KMS-11 (cell line): ENCODE measurements at regions not wholly inside any gene's neighbourhood (a gene's known extent, or its start where the extent isn't known, plus 50 kb on each side); places are given as distances from the start of the nearest gene placed in this dataset.

ENCODE experiments used
- H2AFZ ChIP-seq: fragments of 200-600 bp; sonication (generic); 2 replicates; pipeline ENCODE4 v1.6.1; 2016; ENCODE audit warnings: antibody characterized with exemption, mixed run types, low read depth
- H3K27ac ChIP-seq: fragments of 200-600 bp; sonication (generic); 2 replicates; pipeline ENCODE4 v1.6.1; 2016; ENCODE audit warnings: mild to moderate bottlenecking, mixed run types
- H3K27me3 ChIP-seq: fragments of 200-600 bp; sonication (generic); 2 replicates; pipeline ENCODE4 v1.6.1; 2017; ENCODE audit warnings: mild to moderate bottlenecking, low read depth, mixed run types, moderate library complexity; ENCODE audit not compliant: insufficient read depth
- H3K36me3 ChIP-seq: fragments of 200-600 bp; sonication (generic); 2 replicates; pipeline ENCODE4 v1.6.1; 2017; ENCODE audit warnings: mild to moderate bottlenecking, mixed run types; ENCODE audit not compliant: insufficient read depth
- H3K4me1 ChIP-seq: fragments of 200-600 bp; sonication (generic); 2 replicates; pipeline ENCODE4 v1.6.1; 2016; ENCODE audit warnings: mild to moderate bottlenecking, low read depth, mixed run types; ENCODE audit not compliant: poor library complexity, severe bottlenecking
- H3K4me2 ChIP-seq: fragments of 200-600 bp; sonication (generic); 2 replicates; pipeline ENCODE4 v1.7.0; 2016; ENCODE audit warnings: mild to moderate bottlenecking, mixed run types
- H3K4me3 ChIP-seq: fragments of 200-600 bp; sonication (generic); IDR thresholded peaks from 2 replicates; pipeline ENCODE4 v1.6.1; 2017; ENCODE audit warnings: low read depth, low read length, mixed read lengths; ENCODE audit not compliant: insufficient read depth
- H3K79me2 ChIP-seq: fragments of 200-600 bp; sonication (generic); 2 replicates; pipeline ENCODE4 v1.6.1; 2016; ENCODE audit warnings: low read depth, mixed run types; ENCODE audit not compliant: insufficient read depth
- H3K9ac ChIP-seq: fragments of 200-600 bp; sonication (generic); 2 replicates; pipeline ENCODE4 v1.6.1; 2016; ENCODE audit warnings: mild to moderate bottlenecking, mixed run types
- H4K20me1 ChIP-seq: fragments of 200-600 bp; sonication (generic); 2 replicates; pipeline ENCODE4 v1.6.1; 2016; ENCODE audit warnings: mild to moderate bottlenecking, mixed run types; ENCODE audit not compliant: insufficient read depth
- CTCF ChIP-seq: fragments of 200-600 bp; sonication (generic); conservative IDR thresholded peaks from 2 replicates; pipeline ENCODE4 v1.6.1; 2017; ENCODE audit warnings: low read depth, mild to moderate bottlenecking, antibody characterized with exemption, low read length, moderate library complexity, mixed read lengths

GRCh38 chr1:234941321-234942011 is 187.2 kb downstream of the TOMM20 start:
- Histone ChIP-seq H3K79me2 (no peaks in the 10 kb centered on the region), H3K4me3 (no peak overlapping the region), H2AFZ (no peak overlapping the region), H3K36me3 (no peaks in the 10 kb centered on the region), H3K4me1 (no peaks in the 10 kb centered on the region), H4K20me1 (no peaks in the 10 kb centered on the region), H3K27me3 (no peaks in the 10 kb centered on the region), H3K9ac (no peak overlapping the region), H3K27ac (no peak overlapping the region), H3K4me2 (no peak overlapping the region)
- TF ChIP-seq CTCF, result no peak

GRCh38 chr1:234940841-234941240 is 187.8 kb downstream of the TOMM20 start:
- H3K4me2 ChIP-seq, result no peak overlapping the region
- H3K9ac ChIP-seq, result no peak overlapping the region
- H3K36me3 ChIP-seq, result no peaks in the 10 kb centered on the region
- TF ChIP-seq CTCF, result no peak
- H4K20me1 ChIP-seq, result no peaks in the 10 kb centered on the region
- no peak overlapping the region for H3K4me3 ChIP-seq
- H2AFZ ChIP-seq, result no peak overlapping the region
- no peaks in the 10 kb centered on the region for H3K79me2 ChIP-seq
- no peaks in the 10 kb centered on the region for H3K27me3 ChIP-seq
- H3K27ac ChIP-seq, result no peak overlapping the region
- no peaks in the 10 kb centered on the region for H3K4me1 ChIP-seq

GRCh38 chr1:234938924-234939323 is 189.7 kb downstream of the TOMM20 start:
- TF ChIP-seq CTCF, result no peak
- no peak overlapping the region for H3K9ac ChIP-seq
- no peak overlapping the region for H3K4me3 ChIP-seq
- no peaks in the 10 kb centered on the region for H3K4me1 ChIP-seq
- no peaks in the 10 kb centered on the region for H3K27me3 ChIP-seq
- H3K4me2 ChIP-seq, result no peak overlapping the region
- no peaks in the 10 kb centered on the region for H3K36me3 ChIP-seq
- H3K79me2 ChIP-seq, result no peaks in the 10 kb centered on the region
- H2AFZ ChIP-seq, result no peak overlapping the region
- H3K27ac ChIP-seq, result no peak overlapping the region
- H4K20me1 ChIP-seq, result no peaks in the 10 kb centered on the region

- H3K27ac ChIP-seq, result no peak overlapping the region
These were observed 190.5 kb downstream of the TOMM20 start for GRCh38 chr1:234938135-234938534.

More at GRCh38 chr1:234938135-234938534, 190.5 kb downstream of the TOMM20 start:
- Histone ChIP-seq H3K36me3 (no peaks in the 10 kb centered on the region), H3K27me3 (no peaks in the 10 kb centered on the region), H4K20me1 (no peaks in the 10 kb centered on the region), H3K9ac (no peak overlapping the region), H3K79me2 (no peaks in the 10 kb centered on the region), H2AFZ (no peak overlapping the region), H3K4me3 (no peak overlapping the region), H3K4me1 (peaks cover 5% of the 10 kb centered on the region), H3K4me2 (no peak overlapping the region)
- TF ChIP-seq CTCF, result no peak
